PC-3 (cell line): ENCODE measurements at regions not wholly inside any gene's neighbourhood (a gene's known extent, or its start where the extent isn't known, plus 50 kb on each side); places are given as distances from the start of the nearest gene placed in this dataset.

ENCODE experiments used
- EZH2 ChIP-seq: fragments of 300-600 bp; sonication (generic); IDR thresholded peaks from one replicate; pipeline ENCODE4 v1.6.1; 2017; ENCODE audit warnings: antibody characterized with exemption, mild to moderate bottlenecking, low read length; ENCODE audit not compliant: unreplicated experiment
- EZH2phosphoT487 ChIP-seq: fragments of 300-600 bp; sonication (generic); IDR thresholded peaks from 2 replicates; pipeline ENCODE4 v1.6.1; 2018; ENCODE audit warnings: mild to moderate bottlenecking, antibody characterized with exemption, low read length, borderline replicate concordance
- TF ChIP-seq, protein P1 (sequence below): fragments of 300-600 bp; sonication (generic); conservative IDR thresholded peaks from 2 replicates; pipeline ENCODE4 v1.5.1; 2017; ENCODE audit warnings: antibody characterized with exemption, low read depth, mild to moderate bottlenecking, low read length

DNA sequence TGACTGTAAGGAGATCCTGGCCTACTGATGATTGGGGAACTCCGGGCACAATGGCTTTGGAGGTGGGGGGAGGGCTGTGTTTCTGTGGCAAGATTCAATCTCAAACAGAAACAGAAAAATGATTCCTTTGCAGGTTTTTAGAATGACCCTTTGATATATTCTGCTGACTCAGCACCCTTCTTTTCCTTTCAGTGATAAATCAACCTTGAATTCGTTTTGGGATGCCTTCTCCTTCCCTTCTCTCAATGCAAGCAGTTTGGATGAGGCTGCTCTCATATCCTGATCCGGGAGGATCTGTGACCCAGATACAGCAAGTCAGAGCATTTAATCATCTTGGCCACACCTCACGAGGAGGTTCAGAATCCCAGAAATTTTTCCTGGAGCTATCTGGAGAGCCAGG lies 156.1 kb upstream of the PRICKLE2 start:
- TF ChIP-seq, protein P1, sequence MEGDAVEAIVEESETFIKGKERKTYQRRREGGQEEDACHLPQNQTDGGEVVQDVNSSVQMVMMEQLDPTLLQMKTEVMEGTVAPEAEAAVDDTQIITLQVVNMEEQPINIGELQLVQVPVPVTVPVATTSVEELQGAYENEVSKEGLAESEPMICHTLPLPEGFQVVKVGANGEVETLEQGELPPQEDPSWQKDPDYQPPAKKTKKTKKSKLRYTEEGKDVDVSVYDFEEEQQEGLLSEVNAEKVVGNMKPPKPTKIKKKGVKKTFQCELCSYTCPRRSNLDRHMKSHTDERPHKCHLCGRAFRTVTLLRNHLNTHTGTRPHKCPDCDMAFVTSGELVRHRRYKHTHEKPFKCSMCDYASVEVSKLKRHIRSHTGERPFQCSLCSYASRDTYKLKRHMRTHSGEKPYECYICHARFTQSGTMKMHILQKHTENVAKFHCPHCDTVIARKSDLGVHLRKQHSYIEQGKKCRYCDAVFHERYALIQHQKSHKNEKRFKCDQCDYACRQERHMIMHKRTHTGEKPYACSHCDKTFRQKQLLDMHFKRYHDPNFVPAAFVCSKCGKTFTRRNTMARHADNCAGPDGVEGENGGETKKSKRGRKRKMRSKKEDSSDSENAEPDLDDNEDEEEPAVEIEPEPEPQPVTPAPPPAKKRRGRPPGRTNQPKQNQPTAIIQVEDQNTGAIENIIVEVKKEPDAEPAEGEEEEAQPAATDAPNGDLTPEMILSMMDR, result no peak
- TF ChIP-seq EZH2phosphoT487 (no peak), EZH2 (no peak)
